GM19438 (cell line): ENCODE measurements at regions not wholly inside any gene's neighbourhood (a gene's known extent, or its start where the extent isn't known, plus 50 kb on each side); places are given as distances from the start of the nearest gene placed in this dataset.

ENCODE experiments used
- ATAC-seq: cut with Tn5 transposase; IDR thresholded peaks from one replicate; pipeline ENCODE4 v1.9.1; 2021; ENCODE audit warnings: low read depth; ENCODE audit not compliant: unreplicated experiment

DNA sequence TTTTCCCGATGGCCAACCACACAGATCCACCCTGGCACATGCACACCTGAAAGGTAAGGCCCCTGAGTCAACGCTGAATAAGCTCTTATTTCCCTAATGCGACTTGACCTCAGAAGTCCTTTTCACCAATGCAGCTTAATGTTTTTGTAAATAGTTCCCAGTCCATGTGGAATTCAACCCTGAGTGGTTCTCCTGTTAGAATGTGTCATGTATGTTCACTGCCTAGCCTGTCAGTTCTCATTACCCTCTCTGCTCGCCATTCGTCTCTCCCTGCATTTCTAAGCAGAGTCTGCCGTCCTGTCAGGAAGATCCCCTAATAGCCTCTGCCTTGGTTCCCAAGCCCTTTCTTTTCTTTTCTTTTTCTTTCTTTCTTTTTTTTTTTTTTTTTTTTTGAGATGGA lies 392.6 kb upstream of the SHH start:
- no peak for ATAC-seq

DNA sequence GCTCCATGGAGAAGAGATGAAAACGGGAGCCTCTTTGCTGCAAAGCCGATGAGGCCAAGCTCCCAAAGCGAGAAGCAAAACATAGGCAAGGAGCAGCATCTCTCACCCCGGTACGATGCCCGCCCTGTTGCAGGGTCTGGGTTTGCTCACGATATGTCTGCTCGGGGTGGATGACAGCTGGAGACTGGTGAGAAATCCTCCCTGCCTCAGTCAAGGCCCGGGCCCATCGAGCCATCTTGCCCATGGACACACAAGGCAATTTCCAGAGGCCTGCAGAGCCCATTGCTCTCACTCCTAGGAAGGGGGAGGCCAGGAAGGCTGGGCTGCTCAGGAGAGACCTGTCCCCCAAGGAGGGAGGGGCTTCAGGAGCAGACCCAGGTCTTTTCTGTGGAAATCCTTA lies 391.7 kb upstream of the SHH start:
- no peak for ATAC-seq

DNA sequence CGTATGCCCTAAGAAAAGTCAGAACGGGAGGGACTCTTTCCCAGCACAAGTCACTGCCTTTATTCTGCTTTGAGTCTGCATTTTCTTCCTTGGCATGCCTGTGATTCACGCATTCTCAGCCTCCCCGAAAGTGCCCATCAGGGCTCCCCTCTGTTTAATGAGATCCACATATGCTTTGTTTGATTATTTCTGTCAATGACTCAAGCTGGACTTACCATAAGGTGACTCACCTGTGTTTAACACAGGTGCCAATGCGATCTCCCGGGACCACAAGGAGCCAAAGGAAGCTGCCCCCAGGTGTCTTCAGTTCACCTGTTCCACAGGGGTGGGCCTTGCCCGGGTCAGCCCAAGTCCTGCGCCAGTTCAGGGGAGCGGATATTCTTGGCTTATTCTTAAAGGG lies 386.0 kb upstream of the SHH start:
- ATAC-seq, result no peak

DNA sequence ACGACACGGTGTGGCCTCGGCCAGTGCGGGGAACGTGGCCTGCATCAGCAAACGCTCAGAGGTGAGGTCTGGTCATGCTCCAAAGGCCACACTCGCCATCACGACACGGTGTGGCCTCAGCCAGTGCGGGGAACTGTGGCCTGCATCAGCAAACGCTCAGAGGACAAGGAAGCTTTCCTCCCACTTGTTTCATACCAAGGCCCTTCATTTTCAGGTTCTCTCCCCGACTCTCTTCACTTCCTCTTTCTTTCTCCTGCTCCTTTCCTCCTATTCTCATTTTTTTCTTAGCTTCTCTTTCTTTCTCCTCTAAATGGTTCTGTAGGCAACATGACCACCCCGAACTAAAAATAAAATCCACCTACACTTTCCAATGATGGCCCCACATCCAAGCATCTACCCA lies 384.4 kb upstream of the SHH start:
- ATAC-seq, result no peak

DNA sequence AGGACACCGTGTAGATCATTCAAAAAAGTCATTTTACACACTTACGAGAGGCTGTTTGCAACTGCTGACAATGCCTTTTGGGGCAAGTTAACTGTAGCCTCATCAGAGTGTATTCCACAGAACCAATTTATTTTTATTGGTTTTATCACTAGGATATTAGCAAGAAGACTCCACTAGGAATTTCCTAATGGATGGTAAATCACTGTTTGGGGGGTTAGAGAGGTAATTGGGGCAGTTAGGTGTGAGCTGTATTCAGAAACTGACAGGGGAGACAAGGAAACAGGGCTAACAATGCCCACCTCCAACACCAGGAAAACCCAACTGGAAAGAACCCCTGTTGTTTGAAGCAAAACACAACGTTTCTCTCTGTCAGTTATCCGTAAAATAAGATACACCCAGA lies 383.0 kb upstream of the SHH start:
- no peak for ATAC-seq

DNA sequence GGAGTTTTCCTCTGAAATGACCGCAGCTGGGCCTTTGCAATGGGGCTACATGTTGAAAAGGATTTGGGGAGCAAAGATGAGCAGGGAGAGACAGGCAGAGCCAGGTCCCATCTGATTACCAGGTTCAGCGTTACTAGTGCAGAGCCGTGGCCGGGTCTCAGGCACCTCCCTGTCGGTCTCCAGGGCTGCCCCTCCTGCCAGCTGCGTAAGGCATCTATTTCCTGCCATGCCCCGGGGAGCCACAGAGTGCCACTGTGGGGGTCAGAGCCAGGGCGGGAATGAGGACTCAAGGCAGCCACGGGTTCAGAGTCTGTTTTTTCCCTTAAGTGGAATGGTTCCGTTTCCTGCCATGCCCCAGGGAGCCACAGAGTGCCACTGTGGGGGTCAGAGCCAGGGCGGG lies 382.6 kb upstream of the SHH start:
- no peak for ATAC-seq

DNA sequence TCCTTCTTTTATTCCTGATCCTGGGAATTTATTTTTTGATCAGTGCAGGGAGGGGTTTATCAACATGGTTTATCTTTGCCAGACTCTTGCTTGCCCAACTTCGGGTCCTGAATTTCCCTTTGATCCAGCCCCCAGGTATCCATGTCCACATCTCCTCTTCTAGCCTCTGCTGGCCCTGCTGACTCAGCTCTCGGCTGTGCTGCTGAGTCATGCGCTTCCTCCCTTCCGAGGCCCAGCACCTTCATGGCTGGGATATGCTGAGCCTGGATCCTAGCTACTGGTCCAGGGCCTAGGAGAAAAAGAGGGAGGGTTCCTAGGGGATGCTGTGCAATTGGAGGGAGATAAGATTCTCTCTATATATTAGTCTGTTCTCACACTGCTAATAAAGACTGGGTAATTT lies 380.7 kb upstream of the SHH start:
- no peak for ATAC-seq

DNA sequence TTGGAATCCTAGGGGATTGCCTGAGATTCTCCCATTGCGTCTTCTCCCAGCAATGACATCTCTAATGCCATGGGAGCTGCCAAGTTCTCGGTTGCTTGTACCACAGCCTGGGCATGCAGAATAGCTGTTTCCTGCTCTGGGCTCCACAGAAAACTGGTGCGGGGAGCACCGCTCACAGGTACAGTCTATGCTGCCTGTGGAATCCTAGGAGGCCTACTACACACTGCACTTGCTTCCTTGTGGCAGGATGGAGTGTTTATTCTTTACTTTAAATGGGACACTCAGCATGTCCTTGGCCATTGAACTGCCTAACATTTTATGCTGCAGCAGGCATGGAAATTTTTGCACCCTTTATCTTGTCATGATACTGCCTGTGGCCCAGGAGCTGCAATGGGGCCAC lies 378.8 kb upstream of the SHH start:
- ATAC-seq, result no peak

DNA sequence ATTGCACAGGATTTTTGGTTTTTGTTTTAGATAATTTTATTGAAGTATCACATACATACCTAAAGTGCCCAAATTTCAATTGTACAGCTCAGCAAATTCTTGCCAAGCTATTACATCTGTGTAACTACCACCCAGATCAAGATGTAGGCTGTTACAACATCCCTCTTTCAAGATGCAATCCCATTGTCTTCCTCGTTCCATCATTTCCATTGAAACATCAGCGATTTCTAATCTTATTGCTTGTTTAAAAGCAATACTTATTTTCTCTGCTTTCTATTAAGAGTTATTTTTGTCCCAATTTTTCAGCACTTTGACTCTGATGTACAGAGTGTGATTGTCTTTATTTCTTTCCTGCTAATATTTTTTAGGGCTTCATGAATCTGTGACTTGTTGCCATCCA lies 372.8 kb upstream of the SHH start:
- no peak for ATAC-seq

DNA sequence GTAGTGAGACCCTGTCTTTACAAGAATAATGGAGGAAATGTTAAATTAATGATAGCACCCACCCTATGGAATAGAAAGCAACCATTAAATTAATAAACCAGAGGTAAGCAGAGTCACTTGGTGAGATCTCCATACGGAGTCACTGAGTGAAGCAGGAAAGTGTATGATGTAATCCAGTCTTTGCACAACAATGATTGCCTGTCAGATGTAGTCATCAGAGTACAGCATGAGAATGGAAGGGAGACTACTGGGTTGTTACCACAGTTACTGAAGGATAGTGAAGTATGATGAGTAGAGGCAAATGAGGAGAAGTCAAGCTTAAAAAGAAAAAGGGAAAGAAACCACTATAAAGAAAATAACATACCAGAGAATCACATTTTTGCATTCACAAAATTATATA lies 371.9 kb upstream of the SHH start:
- ATAC-seq, result no peak

DNA sequence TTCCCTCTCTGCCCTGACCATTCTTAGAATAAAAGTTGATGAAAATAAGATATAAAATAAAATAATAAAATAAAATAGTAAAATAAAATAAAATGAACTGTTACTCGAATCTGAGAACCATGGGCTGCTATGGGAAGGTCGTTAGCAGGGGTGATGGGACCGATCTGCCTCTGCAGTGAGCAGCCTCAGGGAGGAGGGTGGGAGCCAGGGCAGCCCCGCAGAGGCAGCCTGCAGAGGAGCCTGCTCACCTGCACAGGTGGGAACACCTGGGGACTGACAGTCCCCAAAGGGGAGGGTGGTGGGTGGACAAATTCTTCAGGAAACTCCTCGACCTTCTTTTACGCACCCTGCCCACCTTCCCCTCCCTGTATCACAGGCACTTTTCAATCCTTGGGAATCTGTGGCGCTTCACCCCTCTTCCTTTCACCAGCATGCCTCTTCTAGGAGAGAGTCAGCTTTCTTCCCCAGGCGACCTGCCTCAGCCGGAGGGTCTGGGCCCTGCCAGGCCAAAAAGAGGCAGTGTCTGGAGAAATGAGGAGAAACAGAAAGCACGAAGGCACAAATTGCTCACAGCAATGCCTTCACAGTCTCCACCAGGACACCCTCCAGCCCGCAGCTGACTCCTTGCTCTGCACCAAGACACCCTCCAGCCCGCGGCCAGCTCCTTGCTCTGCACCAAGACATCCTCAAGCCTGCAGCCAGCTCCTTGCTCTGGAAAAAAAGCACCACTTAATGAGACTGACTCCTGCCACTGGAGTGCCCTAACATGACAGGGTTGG lies 368.4 kb upstream of the SHH start:
- ATAC-seq, result no peak

DNA sequence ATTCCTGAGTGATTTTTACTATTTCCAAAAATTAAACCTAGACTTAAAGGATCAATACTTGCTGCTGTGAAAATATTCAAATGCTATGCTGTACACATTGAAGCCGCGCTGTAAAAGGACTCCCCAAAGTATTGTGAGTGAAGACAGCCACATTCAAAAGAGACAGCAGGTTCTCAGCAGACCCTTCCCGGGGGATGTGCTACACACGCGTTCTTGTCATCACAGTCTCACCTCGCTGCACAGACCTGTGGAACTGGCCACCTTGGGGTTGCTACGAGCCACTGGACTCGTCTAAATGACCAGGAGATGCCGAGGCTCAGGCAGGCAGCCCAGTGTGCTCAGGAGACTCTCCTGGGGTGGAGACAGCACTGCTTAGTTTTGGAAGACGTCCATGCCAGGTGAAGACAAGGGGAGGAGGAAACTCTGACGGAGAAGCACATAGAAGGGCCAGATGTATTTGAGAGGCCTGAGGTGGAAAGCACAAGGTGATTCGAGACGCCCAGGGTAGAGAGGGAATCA lies 367.7 kb upstream of the SHH start:
- no peak for ATAC-seq

DNA sequence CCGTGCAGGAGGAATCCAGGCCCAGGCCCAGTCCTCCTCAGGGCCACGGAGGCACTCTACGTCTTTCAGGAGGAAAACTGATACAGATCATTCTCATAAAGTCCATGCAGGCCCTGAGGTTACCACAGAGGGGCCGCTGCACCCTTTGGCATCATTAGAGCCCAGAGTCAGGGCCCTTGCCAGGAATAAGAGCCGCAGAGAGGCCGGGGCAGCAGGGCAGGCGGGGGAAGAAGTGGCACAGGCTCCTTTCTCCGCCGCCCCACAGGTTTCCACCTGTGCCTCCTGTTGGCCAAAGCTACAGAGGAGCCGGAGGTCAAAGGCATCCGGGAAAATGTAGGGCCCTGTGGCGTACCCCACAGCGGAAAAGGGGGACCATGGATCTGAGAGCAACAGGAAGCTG lies 366.6 kb upstream of the SHH start:
- ATAC-seq, result no peak

DNA sequence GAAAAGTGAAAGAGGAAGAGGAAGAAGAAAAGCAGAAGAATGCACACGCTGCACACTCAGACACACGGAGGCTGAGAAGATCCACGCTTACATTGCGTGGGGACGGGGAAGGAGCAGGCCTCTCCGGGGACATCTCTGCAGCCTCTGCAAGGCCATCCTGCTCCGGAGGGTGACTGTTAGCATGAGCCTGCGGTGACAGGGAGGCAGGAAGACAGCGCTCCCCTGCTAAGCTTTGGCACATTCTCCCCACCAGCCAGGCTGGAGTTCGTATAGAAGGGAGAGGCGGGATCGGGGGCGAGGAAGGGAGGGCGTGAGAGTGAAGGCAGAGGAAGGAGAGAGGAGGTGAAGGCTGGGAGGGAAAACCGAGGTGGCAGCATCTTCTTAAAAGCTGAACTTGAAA lies 366.0 kb upstream of the SHH start:
- no peak for ATAC-seq

DNA sequence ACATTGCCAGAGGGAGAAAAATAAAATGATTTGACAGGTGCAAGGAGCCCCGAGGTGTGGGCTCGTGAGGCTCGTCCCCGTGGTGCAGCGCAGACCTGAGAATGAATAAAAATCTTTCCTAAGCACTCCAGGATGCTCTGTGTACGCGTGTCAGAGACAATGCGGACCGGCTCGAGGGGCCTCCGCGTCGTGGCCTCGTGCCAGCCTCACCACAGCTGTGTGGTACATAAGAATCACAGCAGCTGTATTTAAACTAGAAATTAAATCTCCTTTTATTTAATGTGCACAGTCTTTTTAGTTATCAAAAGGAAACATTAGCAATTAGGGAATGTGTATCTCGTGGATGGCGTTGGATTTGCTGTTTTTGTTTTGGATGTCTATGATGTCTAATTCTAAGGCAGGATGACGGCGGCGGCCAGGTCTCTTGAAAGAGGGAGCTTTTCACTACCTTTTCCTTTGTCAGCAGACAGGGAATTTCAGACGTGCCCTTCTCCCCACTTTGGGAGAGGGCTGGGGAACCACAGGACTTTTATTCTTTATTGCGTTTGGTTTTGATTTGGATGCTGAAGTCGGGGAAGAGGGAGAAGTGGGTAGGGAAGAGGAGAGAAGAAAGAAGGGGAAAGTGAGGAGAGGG lies 365.3 kb upstream of the SHH start:
- ATAC-seq, result no peak

DNA sequence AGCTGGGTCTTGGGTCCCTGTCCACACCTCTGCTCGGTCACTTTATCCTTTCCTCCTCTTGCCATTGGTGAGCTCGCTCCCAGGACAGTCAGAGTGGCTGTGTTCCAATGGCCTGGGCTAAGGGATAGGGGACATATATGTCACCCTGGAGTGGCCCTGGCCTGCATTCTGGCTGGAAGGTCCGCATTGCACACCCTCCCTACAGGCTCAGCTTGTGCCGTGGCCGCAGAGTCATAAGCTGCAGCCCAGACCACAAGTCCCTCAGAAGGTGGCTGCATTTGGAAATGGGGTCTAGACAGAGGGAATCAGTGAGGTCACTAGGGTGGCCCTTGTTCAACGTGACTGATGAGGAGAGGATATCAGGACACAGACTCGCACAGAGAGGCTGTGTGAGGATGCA lies 363.8 kb upstream of the SHH start:
- ATAC-seq, result no peak

DNA sequence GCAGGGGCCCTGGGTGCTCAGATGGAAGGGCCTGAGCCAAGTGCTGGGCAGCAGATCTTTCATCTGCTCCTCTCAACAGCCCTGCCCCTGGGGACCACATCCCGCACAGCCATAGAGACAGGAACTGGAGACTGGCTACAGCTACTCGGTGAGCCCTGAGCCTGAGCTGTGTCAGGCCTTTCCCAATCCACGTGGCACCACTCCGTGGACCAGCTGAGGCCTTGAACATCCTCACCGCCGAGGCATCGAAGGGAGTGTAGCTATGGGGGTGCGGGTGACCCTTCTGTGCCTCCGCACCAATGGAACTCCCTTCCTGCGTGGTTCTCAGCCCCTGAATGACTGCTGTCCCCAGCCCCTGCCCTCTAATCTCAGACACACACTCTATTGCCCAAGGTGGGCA lies 362.7 kb upstream of the SHH start:
- ATAC-seq, result no peak

DNA sequence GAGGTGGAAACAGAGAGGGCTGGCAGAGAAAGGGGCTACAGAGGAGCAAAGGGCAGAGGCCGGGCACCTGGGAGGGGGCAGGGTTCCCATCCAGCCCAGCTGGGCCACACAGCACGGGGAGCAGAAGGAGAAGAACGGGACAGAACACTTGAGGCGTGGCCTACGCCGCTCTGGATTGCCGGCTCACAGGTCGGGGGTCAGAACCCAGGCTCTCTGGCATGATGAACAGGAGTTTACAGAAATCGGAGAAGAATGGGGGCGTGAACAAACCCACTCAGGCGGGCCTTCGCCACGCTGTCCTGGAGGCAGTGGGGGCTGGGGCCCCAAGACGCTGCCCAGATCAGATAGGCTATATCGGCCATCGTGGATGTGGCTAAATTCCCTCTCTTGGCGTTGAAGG lies 362.2 kb upstream of the SHH start:
- no peak for ATAC-seq

DNA sequence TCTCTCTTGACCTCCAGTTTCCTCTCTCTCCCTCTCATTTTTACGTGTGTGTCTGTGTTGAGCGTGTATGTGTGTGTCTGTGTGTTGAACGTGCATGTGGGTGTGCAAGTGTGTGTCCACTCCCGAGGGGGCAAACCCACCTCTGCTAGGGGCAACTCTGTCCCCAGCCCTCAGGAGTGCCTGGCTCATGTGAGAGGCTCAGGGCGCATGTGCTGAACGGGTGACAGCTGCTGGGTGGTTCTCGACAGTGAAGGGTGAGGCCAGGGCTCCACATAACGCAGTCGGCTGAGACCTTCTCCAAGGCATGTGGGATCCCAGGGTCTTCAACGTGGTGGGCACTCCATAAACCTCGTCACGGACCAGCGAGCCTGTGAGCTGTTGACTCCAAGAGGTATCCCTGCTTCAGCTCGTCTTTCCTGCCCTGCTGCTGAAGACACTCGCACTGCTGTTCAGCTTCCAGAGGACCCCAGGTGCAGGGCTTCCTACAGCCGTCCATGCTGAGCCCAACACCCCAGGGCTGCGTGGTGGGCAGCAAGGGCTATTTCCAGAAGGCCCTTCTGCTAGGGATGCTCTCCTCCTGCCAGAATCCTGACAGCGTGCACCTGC lies 361.6 kb upstream of the SHH start:
- no peak for ATAC-seq

DNA sequence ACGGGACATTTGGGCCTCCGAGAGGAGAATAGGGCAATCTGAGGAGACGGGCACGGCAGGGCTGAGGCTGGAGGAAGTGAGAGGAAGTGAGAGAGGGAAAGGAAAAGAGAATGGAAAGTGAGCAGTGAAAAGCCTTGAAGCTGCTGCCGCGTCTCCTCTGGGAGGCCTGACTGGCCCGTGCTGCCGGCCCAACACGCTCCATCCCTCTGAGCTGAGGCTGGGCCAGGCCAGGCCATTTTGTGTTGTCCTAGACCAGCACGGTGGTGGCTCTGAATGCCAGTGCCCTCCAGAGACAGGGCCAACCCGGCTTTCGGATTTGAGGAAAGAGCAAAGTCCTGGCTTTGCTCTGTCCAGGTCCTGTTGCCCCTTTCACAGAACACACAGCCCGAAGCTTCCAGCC lies 361.1 kb upstream of the SHH start:
- ATAC-seq, result no peak

DNA sequence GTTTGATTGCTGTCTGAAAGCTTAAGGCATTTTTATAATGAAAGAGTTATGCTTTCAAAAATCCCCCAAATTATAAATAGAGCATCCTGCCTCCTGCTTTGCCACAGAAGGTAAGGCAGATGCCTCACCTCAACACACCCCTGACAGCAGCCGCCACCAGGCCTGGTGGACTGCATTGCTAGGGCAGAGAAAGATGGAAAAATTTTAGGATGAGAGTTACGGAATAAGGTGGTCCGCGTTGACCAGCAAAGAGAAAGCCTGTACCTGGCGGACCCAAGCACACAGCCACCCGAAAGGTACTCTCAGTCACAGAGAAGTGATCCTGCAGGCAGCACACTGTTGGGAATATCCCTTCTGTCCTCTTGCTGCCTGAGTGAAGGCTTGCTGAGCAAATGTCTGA lies 360.4 kb upstream of the SHH start:
- ATAC-seq, result no peak
